Stimulated activated CD4-positive, alpha-beta T cell treated with anti-CD3 and anti-CD28 coated beads, Interleukin-2, amount 100 ng/mL, for 48 hours (primary cell): ENCODE measurements at regions not wholly inside any gene's neighbourhood (a gene's known extent, or its start where the extent isn't known, plus 50 kb on each side); places are given as distances from the start of the nearest gene placed in this dataset.

Experiments used
- DNase-seq, 2 donors: peaks; one replicate each; pipeline ENCODE4 v3.0.0-alpha.2; 2020

GRCh38 chr14:27006570-27006969, 408.7 kb upstream of the NOVA1 start:
- no peak for DNase-seq

GRCh38 chr14:27008187-27008586, 410.4 kb upstream of the NOVA1 start:
- no peak for DNase-seq

- DNase-seq = no peak
These were observed 414.8 kb upstream of the NOVA1 start for GRCh38 chr14:27012641-27013040.

GRCh38 chr14:27013678-27014077, 415.8 kb upstream of the NOVA1 start:
- no peak for DNase-seq

- DNase-seq = no peak
These were observed 417.2 kb upstream of the NOVA1 start for GRCh38 chr14:27015065-27015464.

- DNase-seq = no peak
These were observed 427.8 kb upstream of the NOVA1 start for GRCh38 chr14:27025648-27026047.

GRCh38 chr14:27026097-27026496, 428.3 kb upstream of the NOVA1 start:
- no peak for DNase-seq

- no peak for DNase-seq
These were observed 442.7 kb upstream of the NOVA1 start for GRCh38 chr14:27040552-27040951.

GRCh38 chr14:27049701-27050100, 451.9 kb upstream of the NOVA1 start:
- DNase-seq = no peak

- no peak for DNase-seq
These were observed 452.4 kb upstream of the NOVA1 start for GRCh38 chr14:27050208-27050607.

GRCh38 chr14:27056586-27056985, 458.8 kb upstream of the NOVA1 start:
- DNase-seq = no peak

- no peak for DNase-seq
These were observed 463.5 kb upstream of the NOVA1 start for GRCh38 chr14:27061299-27061698.

- no peak for DNase-seq
These were observed 466.1 kb upstream of the NOVA1 start for GRCh38 chr14:27063959-27064358.

- DNase-seq = no peak
These were observed 468.1 kb upstream of the NOVA1 start for GRCh38 chr14:27065886-27066285.

- no peak for DNase-seq
These were observed 470.1 kb upstream of the NOVA1 start for GRCh38 chr14:27067961-27068360.

GRCh38 chr14:27072589-27072988, 474.8 kb upstream of the NOVA1 start:
- no peak for DNase-seq

- DNase-seq = no peak
These were observed 477.7 kb upstream of the NOVA1 start for GRCh38 chr14:27075503-27075902.

- no peak for DNase-seq
These were observed 479.4 kb upstream of the NOVA1 start for GRCh38 chr14:27077214-27077613.

GRCh38 chr14:27077710-27078109, 479.9 kb upstream of the NOVA1 start:
- DNase-seq = no peak

- DNase-seq = no peak
These were observed 480.4 kb upstream of the NOVA1 start for GRCh38 chr14:27078191-27078590.

GRCh38 chr14:27079716-27080115, 481.9 kb upstream of the NOVA1 start:
- DNase-seq = no peak

GRCh38 chr14:27085500-27085899, 487.7 kb upstream of the NOVA1 start:
- no peak for DNase-seq

- no peak for DNase-seq
These were observed 492.9 kb upstream of the NOVA1 start for GRCh38 chr14:27090716-27091115.

GRCh38 chr14:27091973-27092372, 494.1 kb upstream of the NOVA1 start:
- DNase-seq = no peak

GRCh38 chr14:27096091-27096490, 498.3 kb upstream of the NOVA1 start:
- DNase-seq = no peak

- no peak for DNase-seq
These were observed 500.6 kb upstream of the NOVA1 start for GRCh38 chr14:27098451-27098850.
